HG02870 (cell line): ENCODE measurements at regions not wholly inside any gene's neighbourhood (a gene's known extent, or its start where the extent isn't known, plus 50 kb on each side); places are given as distances from the start of the nearest gene placed in this dataset.
"Not testable (repeated sequence)": the region's sequence is repeated elsewhere in the genome, so short reads cannot be mapped to it uniquely, and the experiment has no call there.

Experiments used
- ATAC-seq: cut with Tn5 transposase; IDR thresholded peaks from one replicate; pipeline ENCODE4 v1.9.1; 2021; ENCODE audit warnings: mild to moderate bottlenecking, moderate library complexity; ENCODE audit not compliant: unreplicated experiment

- ATAC-seq = no peak
Observed at GRCh38 chr11:64428693-64429092, 69.7 kb downstream of the RPS6KA4 start.

- no peak for ATAC-seq
Observed at GRCh38 chr11:64429970-64430369, 71.0 kb downstream of the RPS6KA4 start.

DNA sequence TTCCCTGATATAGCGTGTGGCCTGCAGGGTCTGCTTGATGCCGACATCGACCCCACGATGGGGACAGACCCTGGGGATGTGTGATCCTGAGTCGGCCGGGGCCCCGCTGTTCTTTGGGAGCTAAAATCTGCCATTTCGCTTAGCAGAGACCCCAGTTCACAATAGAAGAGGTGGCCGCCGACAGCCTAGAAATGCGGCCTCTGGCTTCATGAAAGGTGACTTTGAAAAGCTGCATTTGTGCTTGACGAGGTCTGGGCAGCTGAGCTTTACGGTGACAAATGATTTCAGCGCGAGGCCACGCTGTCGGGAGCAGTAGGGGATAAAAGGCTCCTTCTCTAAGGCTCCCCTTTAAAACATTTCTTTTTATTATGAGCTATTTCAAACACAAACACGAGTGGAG lies 71.7 kb downstream of the RPS6KA4 start:
- ATAC-seq = no peak

- no peak for ATAC-seq
Observed at GRCh38 chr11:64436000-64436399, 77.0 kb downstream of the RPS6KA4 start.

DNA sequence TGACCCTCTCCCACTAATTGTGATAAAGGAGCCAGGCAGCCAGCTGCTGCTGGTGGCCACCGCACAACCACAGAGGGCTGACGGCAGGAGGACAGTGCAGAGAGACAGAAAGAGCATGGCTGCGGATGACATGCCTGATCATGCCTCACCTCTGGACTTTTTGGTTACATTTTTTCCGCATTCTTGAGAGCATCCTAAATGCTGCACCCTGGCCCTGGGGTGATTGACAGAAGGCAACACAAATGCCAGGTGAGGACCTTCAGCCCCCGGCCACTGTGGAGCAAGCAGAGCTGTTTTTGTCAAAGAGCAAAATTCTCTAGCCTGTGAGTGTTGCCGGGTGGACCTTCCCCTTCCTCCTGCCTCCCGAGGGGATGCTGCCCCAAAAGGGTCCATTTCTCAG lies 78.5 kb downstream of the RPS6KA4 start:
- ATAC-seq = no peak

- no peak for ATAC-seq
Observed at GRCh38 chr11:64438986-64439771, 80.2 kb downstream of the RPS6KA4 start.

- ATAC-seq = not testable (repeated sequence)
Observed at GRCh38 chr11:64439772-64440491, 81.0 kb downstream of the RPS6KA4 start.

GRCh38 chr11:64441127-64441526 lies 82.2 kb downstream of the RPS6KA4 start:
- no peak for ATAC-seq

DNA sequence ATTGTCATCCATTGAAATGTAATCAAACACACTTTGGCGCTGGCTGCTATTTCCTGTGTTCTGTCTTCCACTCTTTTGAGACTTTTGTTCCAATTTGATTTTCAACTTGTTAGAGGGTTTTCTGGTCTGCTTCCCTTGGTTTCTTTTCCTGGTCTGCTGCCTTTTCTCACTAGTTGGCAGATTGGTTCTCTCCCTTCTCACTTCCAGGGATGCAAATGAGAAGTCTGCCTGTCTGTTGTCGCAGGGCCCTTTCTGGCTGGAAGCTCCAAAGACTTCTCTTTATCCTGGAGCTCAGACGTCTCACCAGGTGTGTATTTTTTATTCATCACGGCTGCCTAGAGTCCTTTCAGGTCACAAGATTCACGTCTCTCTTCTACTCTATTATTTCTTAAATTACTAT lies 84.0 kb downstream of the RPS6KA4 start:
- no peak for ATAC-seq

DNA sequence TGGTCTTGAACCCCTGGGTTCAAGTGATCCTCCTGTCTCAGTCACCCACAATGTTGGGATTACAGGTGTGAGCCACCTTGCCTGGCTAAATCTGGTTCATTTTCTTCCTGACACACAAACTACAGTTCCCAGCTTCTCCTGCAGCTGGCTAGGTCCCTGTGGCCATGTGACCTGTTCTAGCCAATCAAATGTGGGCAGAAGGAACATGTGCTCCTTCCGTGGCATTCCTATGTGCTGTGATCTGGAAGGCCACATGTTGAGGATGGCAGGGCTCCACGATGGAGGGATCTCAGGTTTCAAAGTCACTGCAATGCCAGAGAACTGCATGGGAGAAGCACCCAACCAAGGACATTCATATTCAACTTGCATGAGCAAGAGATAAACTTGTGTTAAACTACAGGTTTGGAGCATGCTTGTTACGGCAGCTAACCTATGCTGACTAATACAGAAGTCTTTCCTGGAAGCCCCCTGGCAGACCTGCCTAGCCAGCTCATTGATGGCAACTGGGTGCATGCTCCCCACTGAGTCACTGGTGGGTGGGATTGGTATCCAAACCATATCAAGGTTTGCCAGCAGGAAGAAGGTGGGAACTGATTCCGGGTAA lies 86.0 kb downstream of the RPS6KA4 start:
- ATAC-seq = no peak

- no peak for ATAC-seq
Observed at GRCh38 chr11:64445651-64446050, 86.7 kb downstream of the RPS6KA4 start.

GRCh38 chr11:64447831-64448598 lies 89.1 kb downstream of the RPS6KA4 start:
- ATAC-seq = no peak

DNA sequence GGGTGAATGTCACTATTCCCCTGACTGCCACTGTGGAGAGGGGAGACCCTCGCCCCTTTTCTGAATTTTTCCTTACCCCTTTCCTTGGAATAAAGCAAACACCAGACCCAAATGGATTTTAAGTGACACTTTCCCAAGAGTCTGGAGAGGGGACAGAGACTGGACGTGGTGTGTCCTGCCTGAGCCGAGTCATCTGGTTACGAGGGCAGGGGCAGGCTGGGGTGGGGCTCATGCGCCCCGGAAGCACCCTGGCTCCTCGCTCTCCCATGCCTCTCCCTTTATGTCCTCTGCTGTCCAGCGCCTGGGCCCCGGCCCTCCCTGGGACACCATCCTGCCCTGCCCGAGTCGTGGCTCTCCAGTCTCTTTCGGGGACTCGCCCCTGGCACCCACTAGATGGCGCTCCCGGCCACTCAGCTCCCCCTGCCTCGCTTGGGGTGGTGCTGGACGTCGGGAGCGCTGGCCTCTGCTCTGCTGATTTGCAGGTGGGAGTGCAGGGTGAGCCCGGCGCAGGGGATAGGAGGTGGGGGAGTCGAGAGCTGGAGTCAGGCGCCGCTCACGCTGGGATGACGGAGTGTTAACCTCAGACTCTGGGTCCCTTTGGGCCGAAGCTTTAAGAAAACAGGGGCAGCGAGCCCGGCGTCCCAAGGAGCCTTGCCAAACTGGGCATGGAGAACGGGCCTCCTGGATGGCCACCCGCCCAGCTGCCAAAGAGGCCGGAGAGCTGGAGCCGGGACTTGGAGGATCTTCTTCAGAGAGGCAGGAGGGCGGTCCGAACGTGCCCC lies 89.8 kb downstream of the RPS6KA4 start:
- ATAC-seq = no peak

DNA sequence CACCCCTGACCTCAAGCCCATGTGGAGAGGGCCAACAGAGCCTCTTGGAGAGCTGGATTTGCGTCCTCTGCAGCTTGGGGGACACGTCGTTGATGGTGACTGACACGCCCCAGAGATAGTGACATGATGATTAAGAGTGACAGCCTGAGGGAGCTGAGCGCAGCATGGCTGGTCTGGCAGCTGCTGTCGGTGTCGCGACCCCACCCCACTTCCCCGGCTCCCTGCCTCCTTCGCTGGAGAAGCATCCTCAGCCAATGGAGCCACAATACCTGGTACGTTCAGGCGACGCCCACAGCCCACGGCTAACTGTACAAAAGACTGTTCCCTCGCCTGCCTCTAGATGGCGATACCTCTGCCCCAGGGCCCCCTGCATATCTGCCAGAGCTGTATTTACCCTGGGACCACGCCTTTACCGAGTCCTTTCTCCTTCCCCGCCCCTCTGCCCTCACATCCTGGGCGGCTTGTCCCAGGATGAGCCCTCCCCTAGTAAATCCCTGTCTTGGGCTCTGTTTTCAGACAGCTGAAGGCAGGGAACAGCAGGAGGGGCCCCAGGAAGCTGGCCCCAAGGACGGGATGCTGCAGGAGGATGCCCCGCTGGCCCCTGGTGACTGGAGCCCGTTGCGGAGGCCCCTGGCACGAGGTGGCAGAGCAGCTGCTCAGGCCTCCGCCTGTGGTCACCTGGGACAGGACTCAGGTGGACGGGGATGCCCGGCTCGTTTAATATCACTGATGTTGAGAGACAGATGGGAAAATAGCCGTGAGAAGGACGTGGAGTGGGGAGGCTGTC lies 90.6 kb downstream of the RPS6KA4 start:
- ATAC-seq = peak; percentile 58

- no peak for ATAC-seq
Observed at GRCh38 chr11:64450168-64450560, 91.2 kb downstream of the RPS6KA4 start.

DNA sequence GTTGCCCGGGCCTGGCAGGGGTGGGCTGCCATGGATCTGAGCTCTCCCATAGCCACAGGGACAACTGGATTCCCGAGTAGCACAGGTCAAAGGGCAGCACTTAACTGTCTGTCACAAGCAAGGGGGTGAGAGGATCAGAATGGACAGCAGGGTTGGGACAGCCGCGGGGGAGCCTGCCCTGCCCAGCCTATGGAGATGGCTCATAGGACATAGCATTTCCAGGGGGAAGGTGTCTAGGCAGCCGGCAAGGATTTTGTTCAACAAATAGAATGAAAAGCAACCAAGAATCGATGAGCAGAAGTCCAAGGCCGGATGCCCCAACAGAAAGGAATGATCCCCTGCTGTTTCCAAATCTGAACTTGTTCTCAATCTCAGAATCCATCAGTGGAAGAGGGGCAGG lies 92.9 kb downstream of the RPS6KA4 start:
- no peak for ATAC-seq

- no peak for ATAC-seq
Observed at GRCh38 chr11:64453466-64453865, 94.5 kb downstream of the RPS6KA4 start.

GRCh38 chr11:64455456-64456261 lies 96.7 kb downstream of the RPS6KA4 start:
- no peak for ATAC-seq
